ENCODE measurements at regions not wholly inside any gene's neighbourhood (a gene's known extent, or its start where the extent isn't known, plus 50 kb on each side); places are given as distances from the start of the nearest gene placed in this dataset.
"Not testable (repeated sequence)": the region's sequence is repeated elsewhere in the genome, so short reads cannot be mapped to it uniquely, and the experiment has no call there.

- no peak for DNase-seq (ENCODE audit: low read depth)
- H3K4me3 ChIP-seq (ENCODE audit: low read depth, low read length), result no peak overlapping the region
- no peak for TF ChIP-seq CTCF (IDR thresholded peaks at IDR 0.05; ENCODE audit: insufficient read depth, low read length)
Observed at GRCh38 chr12:74018849-74019248, 518.8 kb upstream of the ATXN7L3B start.

- TF ChIP-seq CTCF (IDR thresholded peaks at IDR 0.05; ENCODE audit: insufficient read depth, low read length), result peak; percentile 49
- DNase-seq (ENCODE audit: low read depth), result peak; percentile 34
- H3K4me3 ChIP-seq (ENCODE audit: low read depth, low read length), result no peak overlapping the region
Observed at GRCh38 chr12:74021937-74022336, 515.7 kb upstream of the ATXN7L3B start.

- H3K4me3 ChIP-seq (ENCODE audit: low read depth, low read length), result no peak overlapping the region
- no peak for DNase-seq (ENCODE audit: low read depth)
- TF ChIP-seq CTCF (IDR thresholded peaks at IDR 0.05; ENCODE audit: insufficient read depth, low read length), result no peak
Observed at GRCh38 chr12:74031045-74031444, 506.6 kb upstream of the ATXN7L3B start.

GRCh38 chr12:74033531-74033930, 504.1 kb upstream of the ATXN7L3B start:
- no peak overlapping the region for H3K4me3 ChIP-seq (ENCODE audit: low read depth, low read length)
- TF ChIP-seq CTCF (IDR thresholded peaks at IDR 0.05; ENCODE audit: insufficient read depth, low read length), result no peak
- DNase-seq (ENCODE audit: low read depth), result no peak

- not testable (repeated sequence) for H3K4me3 ChIP-seq (ENCODE audit: low read depth, low read length); DNase-seq (ENCODE audit: low read depth)
Observed at GRCh38 chr12:74039138-74039537, 498.5 kb upstream of the ATXN7L3B start.

GRCh38 chr12:74043343-74043742, 494.3 kb upstream of the ATXN7L3B start:
- TF ChIP-seq CTCF (IDR thresholded peaks at IDR 0.05; ENCODE audit: insufficient read depth, low read length), result no peak
- DNase-seq (ENCODE audit: low read depth), result peak; percentile 37
- H3K4me3 ChIP-seq (ENCODE audit: low read depth, low read length), result no peak overlapping the region

- DNase-seq (ENCODE audit: low read depth), result no peak
- TF ChIP-seq CTCF (IDR thresholded peaks at IDR 0.05; ENCODE audit: insufficient read depth, low read length), result no peak
- no peak overlapping the region for H3K4me3 ChIP-seq (ENCODE audit: low read depth, low read length)
Observed at GRCh38 chr12:74049348-74049747, 488.3 kb upstream of the ATXN7L3B start.

All from fibroblast of the aortic adventitia (primary cell).